ENCODE measurements at regions not wholly inside any gene's neighbourhood (a gene's known extent, or its start where the extent isn't known, plus 50 kb on each side); places are given as distances from the start of the nearest gene placed in this dataset.

DNA sequence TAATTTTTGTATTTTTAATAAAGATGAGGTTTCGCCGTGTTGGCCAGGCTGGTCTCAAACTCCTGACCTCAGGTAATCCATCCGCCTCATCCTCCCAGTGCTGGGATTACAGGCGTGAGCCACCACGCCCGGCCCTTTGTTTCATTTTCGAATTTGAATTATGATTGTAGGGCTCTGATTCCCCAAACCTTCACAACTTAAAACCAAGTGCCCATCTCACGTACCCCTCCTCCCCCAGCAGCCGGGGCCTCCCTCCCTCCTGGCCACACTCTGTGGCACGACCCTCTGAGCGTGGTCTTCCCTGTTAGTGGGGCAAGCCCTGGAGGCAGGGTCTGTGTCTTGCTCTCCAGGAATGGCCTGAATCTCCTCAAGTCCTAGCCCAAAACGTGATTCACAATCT, 166.5 kb downstream of the ASB1 start:
- TF ChIP-seq, protein P1, sequence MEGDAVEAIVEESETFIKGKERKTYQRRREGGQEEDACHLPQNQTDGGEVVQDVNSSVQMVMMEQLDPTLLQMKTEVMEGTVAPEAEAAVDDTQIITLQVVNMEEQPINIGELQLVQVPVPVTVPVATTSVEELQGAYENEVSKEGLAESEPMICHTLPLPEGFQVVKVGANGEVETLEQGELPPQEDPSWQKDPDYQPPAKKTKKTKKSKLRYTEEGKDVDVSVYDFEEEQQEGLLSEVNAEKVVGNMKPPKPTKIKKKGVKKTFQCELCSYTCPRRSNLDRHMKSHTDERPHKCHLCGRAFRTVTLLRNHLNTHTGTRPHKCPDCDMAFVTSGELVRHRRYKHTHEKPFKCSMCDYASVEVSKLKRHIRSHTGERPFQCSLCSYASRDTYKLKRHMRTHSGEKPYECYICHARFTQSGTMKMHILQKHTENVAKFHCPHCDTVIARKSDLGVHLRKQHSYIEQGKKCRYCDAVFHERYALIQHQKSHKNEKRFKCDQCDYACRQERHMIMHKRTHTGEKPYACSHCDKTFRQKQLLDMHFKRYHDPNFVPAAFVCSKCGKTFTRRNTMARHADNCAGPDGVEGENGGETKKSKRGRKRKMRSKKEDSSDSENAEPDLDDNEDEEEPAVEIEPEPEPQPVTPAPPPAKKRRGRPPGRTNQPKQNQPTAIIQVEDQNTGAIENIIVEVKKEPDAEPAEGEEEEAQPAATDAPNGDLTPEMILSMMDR (IDR thresholded peaks at IDR 0.05; ENCODE audit: insufficient read depth, missing control alignments): no peak
- no peak for DNase-seq (ENCODE audit: insufficient read length, low spot score)
- no peak for FAIRE-seq

- TF ChIP-seq, protein P1 (IDR thresholded peaks at IDR 0.05; ENCODE audit: insufficient read depth, missing control alignments): no peak
- FAIRE-seq (no peak), DNase-seq (ENCODE audit: insufficient read length, low spot score) (no peak)
Observed at GRCh38 chr2:238593678-238594077, 167.0 kb downstream of the ASB1 start.

DNA sequence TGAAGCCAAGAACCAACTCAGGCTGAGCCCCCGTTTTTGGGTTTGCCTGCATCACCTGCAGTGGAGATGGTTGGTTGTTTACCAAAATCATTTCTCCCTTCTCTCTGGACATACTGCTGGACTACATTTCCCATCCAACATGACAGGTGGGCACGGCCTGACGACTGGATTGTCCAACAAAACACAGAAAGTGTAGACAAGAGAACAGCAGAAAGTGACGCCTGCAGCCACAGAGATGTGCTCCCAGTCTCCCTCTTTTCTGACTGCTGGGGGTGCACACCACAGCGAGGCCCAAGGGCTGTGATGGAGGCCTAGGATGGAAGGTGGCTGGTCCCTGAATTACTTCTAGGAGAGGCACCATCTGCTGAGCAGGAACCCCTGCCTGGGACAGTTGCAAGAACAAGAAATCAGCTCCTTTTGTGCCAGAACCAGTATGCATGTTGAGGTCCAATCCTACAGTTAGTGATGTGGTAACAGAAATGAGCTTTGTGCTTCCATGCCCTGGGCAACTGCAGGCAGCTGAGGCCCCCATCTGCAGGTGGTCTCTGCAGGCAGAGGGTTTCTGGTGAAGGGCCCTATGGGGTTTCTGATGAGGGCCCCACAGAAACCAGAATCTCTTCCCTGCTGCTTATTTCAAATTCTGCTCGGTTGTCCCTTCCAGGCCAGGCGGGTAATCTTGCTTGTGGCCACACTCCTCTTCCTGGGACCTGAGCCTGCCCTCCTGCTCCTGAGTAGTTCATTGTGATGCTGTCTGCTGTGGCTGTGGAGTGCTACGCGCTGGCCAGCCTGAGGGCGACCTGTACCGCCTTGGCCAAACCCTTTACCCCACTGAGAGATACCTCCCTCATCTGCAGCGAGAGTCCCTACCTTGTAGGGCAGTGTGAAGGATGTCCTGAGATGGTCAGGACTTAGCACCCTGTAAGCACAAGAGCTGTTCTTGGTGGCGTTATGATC, 168.3 kb downstream of the ASB1 start:
- no peak for DNase-seq (ENCODE audit: insufficient read length, low spot score)
- TF ChIP-seq, protein P1 (IDR thresholded peaks at IDR 0.05; ENCODE audit: insufficient read depth, missing control alignments): no peak
- no peak for FAIRE-seq

GRCh38 chr2:238595750-238596570, 169.2 kb downstream of the ASB1 start:
- TF ChIP-seq, protein P1 (IDR thresholded peaks at IDR 0.05; ENCODE audit: insufficient read depth, missing control alignments): no peak
- FAIRE-seq (no peak), DNase-seq (ENCODE audit: insufficient read length, low spot score) (no peak)

DNA sequence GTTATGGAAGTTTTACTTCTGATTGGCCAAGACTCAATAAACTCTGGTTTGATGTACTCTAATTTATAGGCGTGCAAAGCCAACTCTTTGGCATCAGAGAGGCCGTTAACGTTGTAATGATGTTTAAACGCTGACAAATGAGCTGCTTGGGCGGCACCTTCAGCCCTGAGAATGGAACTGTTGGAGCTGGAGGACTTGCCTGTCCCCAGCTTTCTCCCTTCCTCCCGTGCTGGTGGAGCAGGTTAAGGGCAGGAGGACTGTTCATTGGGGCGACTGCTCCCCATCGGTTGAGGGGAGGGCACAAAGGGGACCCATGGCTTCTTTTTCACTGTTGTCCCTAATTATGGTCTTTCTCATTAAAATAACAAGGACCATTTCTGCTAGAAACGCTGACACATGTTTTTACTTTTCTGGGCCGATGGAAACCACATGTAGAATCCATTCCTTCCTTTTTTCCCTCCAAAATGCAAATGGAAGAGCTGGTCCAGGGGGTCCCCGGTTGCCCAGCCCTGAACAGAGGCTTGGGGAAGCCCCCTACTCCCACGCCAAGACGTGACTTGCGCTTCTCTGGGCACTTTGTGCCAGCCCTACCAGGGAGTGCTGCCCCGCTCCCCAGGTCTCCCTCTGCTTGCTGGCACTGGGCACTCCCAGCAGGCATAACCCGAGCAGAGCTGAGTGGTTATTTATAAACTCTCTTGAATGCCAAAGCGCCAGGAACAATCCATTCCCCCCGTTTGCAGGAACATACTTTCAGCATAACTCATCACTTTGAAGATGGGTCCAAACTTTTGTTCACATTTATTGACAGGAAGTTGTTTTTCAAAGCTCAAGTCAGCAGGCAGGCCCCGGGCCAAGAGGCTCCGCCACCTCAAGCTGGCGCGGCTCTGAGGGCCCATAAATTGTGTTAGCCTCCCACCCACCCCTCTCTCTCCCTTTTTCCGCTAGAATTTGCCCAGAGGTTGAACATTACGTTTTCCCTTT, 170.1 kb downstream of the ASB1 start:
- DNase-seq (ENCODE audit: insufficient read length, low spot score) (no peak), FAIRE-seq (no peak)
- TF ChIP-seq, protein P1 (IDR thresholded peaks at IDR 0.05; ENCODE audit: insufficient read depth, missing control alignments): no peak

- DNase-seq (ENCODE audit: insufficient read length, low spot score) (no peak), FAIRE-seq (no peak)
- TF ChIP-seq, protein P1 (IDR thresholded peaks at IDR 0.05; ENCODE audit: insufficient read depth, missing control alignments): no peak
Observed at GRCh38 chr2:238597638-238598528, 171.2 kb downstream of the ASB1 start.
